Fibroblast of peridontal ligament (primary cell): ENCODE measurements at regions not wholly inside any gene's neighbourhood (a gene's known extent, or its start where the extent isn't known, plus 50 kb on each side); places are given as distances from the start of the nearest gene placed in this dataset.
"Not testable (repeated sequence)": the region's sequence is repeated elsewhere in the genome, so short reads cannot be mapped to it uniquely, and the experiment has no call there.

Experiments
- DNase-seq: peaks from one replicate; pipeline ENCODE4 v3.0.0-alpha.2; 2010; ENCODE audit errors: extremely low read depth

DNA sequence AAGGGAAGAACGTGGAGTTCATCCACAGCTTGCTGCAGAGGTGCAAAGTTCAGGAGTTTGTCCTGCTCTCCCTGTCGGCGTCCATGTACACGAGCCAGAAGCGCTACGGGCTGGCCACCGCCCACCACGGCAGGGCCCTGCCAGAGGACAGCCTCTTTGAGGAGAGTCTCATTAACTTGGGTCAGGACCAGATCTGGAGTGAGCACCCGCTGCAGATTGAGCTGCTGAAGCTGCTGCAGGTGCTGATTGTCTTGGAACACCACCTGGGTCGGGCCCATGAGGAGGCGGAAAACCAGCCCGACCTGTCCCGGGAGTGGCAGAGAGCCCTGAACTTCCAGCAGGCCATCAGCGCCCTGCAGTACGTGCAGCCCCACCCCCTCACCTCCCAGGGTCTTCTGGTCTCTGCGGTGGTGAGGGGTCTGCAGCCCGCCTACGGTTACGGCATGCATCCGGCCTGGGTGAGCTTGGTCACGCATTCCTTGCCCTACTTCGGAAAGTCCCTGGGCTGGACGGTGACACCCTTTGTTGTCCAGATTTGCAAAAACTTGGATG lies 73.8 kb upstream of the MORC3 start:
- no peak for DNase-seq

DNA sequence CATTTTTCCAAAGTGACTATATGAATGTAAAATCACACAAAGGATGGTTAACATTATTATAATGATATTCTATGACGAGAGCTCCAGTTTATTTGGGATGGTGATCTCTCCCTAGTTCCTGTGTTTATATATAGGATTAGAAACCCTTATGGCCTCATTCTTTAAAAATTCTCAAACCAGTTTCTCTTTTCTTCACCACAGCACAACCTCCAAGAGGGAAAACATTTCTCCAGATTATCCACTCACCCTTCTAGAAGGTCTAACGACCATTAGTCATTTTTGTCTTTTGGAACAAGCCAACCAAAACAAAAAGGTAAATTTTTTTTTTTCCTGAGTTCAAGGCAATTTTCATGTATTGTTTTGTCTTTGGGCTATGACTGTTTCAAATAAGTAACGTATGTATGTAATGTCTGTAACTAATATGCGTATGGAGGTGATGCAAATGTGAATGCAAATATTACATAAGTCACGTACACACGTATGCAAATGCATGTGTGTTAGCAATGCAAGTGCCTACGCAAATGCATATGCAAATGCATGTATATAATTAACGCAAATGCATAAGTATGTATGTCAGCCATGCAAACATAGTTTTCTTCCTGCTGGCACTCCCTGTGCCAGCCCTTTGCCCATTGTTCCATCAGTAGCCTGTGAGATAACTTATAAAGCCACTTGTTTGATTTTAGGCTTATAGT lies 72.5 kb upstream of the MORC3 start:
- peak; percentile 30 for DNase-seq

DNA sequence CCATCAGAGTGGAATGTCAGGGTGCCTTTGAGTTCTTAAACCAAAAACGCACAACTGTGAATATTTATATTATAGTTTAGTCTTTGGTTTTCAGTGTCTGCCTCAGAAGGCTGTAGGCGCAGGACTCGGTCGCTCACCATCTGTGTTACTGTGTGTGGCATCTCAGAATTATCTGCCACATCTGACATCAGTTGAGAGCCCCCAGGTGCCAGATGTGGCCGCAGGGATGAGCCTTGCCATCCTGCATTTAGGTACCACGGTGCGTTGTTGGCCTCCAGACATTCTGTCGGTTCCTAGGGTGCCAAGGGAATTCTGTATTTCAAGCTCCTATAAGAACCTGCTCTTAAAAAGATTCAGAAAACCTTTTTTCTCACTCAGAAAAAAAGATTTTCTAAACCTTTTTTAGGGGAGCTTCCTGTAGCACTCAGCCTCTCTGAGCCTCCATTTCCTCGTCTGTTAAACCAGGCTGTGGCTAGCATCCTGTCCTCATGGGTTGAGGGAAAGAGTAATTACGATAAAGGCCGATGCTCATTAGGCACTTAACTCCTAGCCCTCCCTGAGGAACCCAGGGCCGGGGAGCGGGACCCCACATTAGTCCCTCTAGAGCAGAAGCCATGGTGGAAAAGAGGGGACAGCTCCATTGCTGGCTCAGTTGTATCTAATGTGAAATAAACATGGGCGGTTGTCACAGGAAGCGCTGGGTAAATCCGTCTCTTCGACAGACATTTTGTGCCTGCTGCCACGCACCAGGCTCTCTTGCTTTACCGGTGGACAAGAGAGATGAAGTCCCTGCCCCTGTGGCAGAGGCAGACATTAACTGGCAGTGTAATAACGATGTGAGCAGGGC lies 70.2 kb upstream of the MORC3 start:
- DNase-seq = no peak

DNA sequence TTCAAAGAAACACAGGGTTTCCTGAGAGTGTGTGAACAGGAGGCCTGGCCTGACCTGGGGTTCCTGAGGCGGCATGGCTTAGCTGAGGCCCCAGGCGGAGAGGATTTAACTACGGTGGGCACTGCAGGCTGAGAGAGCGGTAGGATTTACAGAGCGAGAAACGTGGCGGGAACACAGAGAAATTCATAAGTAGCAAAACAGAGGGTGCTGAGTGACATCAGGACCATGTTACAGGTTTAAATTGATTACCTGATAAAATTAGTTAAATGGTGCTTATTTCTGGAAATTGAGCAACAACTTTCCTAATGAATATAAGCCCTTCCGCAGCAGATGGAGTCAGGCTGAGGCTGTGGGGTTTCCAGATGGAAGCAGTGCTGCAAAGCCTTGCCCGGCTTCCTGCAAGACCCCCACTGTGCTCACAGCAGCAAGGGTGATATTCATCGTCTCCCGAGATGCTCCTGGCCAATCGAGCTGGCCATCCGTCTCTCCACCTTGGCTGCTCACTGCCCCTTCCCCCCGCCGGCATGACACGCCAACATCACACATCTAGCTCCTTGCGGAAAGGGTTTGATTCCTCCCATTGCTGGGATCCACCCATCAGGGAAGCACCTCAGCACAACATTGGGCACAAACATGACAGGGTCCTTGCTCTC lies 69.4 kb upstream of the MORC3 start:
- DNase-seq = no peak

DNA sequence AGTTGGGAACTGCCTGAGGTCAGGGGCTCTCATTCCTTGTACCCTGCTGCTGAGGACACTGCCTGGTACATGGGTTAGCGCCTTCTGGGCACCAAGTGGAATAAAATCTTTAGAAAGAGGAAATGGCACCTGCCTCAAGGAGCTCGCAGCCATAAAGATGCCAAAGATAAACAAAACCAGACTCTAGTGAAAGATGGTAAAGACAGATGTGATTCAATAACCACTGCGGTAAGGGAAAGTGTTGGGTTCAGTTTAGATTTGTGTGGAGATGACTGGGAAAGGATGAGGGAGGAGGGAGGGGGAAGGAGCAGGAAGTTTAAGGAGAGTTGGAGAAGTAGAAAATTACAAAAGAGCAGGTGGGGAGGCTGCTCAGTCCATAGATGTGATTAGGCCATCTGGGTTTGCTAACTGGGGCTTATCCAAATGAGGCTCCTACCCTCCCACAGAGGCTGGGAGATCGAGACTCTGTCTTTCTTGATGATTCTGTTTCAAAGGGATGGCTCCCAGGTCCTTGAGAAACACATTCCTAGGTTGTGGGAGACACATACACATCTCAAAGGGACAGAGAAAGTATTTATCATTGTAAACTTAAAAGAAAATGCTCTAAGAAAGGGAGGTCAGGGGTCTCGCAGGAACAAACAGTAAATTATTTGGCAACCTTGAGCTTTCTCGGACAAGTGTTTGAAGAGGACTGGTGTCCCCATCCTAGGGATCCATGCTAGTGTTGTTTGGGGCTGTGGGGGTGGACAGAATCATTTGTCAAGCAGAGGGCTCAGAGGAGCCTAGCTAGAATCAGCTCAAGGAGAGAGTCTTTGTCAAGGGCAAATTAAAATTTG lies 65.7 kb upstream of the MORC3 start:
- DNase-seq = no peak

DNA sequence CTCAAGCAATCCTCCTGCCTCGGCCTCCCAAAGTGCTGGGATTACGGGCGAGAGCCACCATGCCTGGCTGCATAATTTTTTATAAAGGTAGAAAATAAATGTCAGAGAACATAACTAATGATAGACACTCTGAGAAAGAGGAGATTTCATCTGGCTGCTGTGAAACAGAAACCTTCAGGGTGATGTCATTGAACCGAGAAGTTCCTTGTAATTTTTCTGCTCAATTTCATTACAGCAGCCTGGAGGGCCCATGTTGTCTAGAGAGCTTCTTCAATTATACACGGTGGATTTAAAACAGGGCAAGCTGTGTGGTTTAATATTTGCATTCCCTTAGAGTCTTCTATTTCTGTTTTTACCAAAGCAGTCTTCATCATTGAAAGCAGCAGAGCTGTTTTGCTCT lies 64.3 kb upstream of the MORC3 start:
- DNase-seq = no peak

DNA sequence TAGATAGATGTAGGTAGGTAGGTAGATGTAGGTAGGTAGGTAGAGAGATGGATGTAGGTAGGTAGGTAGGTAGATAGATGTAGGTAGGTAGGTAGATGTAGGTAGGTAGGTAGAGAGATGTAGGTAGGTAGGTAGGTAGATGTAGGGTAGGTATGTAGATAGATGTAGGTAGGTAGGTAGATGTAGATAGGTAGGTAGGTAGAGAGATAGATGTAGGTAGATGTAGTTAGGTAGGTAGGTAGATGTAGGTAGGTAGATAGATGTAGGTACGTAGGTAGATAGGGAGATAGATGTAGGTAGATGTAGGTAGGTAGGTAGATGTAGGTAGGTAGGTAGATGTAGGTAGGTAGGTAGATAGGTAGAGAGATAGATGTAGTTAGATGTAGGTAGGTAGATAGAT lies 62.3 kb upstream of the MORC3 start:
- DNase-seq = no peak

DNA sequence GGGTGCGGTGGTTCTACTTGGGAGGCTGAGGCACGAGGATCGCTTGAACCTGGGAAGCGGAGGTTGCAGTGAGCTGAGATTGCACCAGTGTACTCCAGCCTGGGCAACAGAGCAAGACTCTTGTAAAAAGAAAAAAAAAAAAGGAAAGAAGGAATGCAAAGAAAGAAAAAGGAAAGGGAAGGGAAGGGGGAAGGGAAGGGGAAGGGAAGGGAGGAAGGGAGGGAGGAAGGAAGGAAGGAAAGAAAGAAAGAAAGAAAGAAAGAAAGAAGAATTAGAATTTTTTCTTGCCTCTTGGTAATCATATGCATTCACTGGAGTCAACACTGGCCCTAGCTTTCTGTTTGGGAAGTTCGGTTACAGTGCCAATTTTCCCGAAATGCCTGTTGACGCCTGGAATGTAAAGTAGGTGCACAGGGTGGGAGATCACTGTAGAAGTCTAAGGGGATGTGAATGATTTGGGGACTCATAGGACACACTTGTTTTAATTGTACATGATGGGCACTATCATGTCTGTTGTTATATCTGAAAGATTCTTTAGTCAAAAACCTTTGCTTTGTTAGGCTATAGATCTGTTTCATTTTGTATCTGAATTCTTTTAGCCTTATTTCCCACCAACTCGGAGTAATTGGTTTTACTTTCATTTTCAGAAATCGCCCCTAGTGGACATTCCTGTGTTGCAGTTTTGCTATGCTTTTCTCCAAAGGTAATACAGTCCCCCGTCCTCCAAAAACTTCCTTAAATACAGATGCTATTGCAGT lies 59.8 kb upstream of the MORC3 start:
- DNase-seq = peak; percentile 89

DNA sequence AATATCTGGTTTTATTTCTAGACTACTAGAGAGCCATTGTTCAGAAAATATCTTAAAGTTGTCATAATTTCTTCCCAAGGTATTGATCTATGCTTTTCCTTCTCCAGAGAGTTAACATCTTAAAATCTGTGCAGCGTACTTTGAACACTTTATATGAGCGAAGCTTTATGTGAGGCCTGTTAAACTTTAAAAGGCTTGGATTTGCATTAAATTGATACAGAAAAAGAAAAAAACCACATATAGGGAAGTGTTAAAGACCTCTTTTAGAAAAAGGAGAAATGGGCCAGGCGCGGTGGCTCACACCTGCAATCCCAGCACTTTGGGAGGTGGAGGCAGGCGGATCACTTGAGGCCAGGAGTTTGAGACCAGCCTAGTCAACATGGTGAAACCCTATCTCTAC lies 59.2 kb upstream of the MORC3 start:
- no peak for DNase-seq

DNA sequence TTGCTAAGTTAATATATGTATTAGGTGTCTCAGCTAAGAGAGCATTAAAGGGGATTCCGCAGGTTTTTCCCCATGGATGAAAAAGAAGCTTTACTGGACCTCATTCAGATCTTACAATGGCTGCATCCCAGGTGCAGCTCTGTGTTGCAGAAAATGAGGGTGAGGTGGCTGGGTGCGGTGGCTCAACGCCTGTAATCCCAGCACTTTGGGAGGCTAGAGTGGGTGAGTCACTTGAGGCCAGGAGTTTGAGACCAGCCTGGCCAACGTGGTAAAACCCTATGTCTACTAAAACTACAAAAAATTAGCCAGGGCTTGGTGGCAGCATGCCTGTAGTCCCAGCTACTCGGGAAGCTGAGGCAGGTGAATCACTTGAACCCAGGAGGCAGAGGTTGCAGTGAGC lies 58.5 kb upstream of the MORC3 start:
- no peak for DNase-seq

DNA sequence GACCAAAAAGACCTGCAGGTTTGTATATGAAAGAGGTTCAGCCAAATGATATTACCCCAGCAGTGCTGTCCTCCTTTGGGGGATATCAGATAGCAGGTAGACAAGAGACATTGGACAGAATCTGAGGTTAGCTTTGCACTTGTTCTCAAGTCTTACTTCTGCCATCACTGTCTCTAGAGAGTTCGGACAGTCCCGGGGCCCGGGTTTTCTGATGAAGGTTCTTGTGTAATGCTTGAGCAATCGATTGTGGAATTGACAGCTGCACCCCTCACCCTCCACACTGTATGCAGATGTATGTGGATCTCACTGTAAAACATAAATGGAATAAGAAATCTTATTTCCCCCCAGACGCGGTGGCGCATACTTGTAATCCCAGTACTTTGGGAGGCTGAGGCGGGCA lies 56.2 kb upstream of the MORC3 start:
- no peak for DNase-seq

DNA sequence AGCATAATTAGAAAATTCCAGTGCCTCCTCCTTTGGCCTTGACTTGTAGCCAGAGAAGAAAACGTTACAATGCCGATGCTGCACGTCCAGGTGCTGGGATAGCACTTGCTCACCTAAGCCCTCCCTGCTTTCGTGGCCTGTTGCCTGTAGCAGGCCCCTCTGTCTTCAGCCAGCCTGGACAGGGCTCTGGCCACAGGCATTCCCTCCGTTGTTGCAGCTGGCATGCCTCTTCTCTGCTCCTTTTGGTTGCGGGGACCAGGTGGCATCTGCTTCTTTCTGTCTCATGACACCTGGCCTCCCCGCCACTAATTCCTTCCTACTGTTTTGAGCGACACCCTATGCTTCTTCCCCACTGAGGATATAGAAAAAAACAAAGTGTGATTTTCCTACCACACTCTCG lies 54.6 kb upstream of the MORC3 start:
- no peak for DNase-seq

DNA sequence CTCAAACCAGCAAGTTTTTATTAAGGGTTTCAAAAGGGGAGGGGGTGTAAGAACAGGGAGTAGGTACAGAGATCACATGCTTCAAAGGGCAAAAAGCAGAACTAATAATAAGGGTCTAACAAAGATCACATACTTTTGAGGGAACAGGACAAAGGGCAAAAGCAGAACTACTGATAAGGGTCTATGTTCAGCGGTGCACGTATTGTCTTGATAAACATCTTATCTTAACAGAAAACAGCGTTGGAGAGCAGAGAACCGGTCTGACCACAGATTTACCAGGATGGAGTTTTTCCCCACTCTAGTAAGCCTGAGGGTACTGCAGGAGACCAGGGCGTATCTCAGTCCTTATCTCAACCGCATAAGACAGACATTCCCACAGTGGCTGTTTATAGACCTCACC lies 52.2 kb upstream of the MORC3 start:
- DNase-seq = not testable (repeated sequence)

DNA sequence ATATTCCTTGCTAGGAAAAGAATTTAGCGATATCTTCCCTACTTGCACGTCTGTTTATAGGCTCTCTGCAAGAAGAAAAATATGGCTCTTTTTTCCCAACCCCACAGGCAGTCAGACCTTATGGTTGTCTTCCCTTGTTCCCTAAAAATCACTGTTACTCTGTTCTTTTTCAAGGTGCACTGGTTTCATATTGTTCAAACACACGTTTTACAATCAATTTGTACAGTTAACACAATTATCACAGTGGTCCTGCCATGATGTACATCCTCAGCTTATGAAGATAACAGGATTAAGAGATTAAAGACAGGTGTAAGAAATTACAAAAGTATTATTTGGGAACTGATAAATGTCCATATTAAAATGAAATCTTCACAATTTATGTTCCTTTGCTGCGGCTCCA lies 51.7 kb upstream of the MORC3 start:
- DNase-seq = not testable (repeated sequence)
